GM23338 (cell line): ENCODE measurements at regions not wholly inside any gene's neighbourhood (a gene's known extent, or its start where the extent isn't known, plus 50 kb on each side); places are given as distances from the start of the nearest gene placed in this dataset.

Source experiments
- ATAC-seq: fragments of 200-7000 bp; cut with Tn5 transposase; 3 replicates; pipeline ENCODE4 v1.9.1; 2020
- DNase-seq: peaks from one replicate; pipeline ENCODE4 v3.0.0-alpha.2; 2015; ENCODE audit warnings: low spot score
- H2AFZ ChIP-seq: fragments of 200-600 bp; sonication (generic); 2 replicates; pipeline ENCODE4 v1.8.0; 2016; ENCODE audit warnings: antibody characterized with exemption, mild to moderate bottlenecking, moderate library complexity
- H3F3A ChIP-seq: fragments of 200-600 bp; sonication (generic); replicated peaks from 2 replicates; pipeline ENCODE4 v1.8.0; 2017; ENCODE audit warnings: antibody characterized with exemption, mixed run types, low read depth
- H3K27ac ChIP-seq: fragments of 200-600 bp; sonication (generic); 2 replicates; pipeline ENCODE4 v1.6.1; 2016; ENCODE audit warnings: low read depth
- H3K27me3 ChIP-seq: fragments of 200-600 bp; sonication (generic); 2 replicates; pipeline ENCODE4 v1.8.0; 2016; ENCODE audit warnings: mild to moderate bottlenecking, mixed run types, moderate library complexity; ENCODE audit not compliant: insufficient read depth
- H3K36me3 ChIP-seq: fragments of 200-600 bp; sonication (generic); 2 replicates; pipeline ENCODE4 v1.8.0; 2016; ENCODE audit warnings: mild to moderate bottlenecking; ENCODE audit not compliant: insufficient read depth
- H3K4me1 ChIP-seq: fragments of 200-600 bp; sonication (generic); 2 replicates; pipeline ENCODE4 v1.8.0; 2016; ENCODE audit warnings: mild to moderate bottlenecking, moderate library complexity; ENCODE audit not compliant: insufficient read depth
- H3K4me2 ChIP-seq: fragments of 200-600 bp; sonication (generic); 2 replicates; pipeline ENCODE4 v1.7.1; 2017; ENCODE audit warnings: mixed run types
- H3K4me3 ChIP-seq: fragments of 200-600 bp; sonication (generic); 2 replicates; pipeline ENCODE4 v1.6.1; 2016; ENCODE audit warnings: mixed run types
- H3K79me2 ChIP-seq: fragments of 200-600 bp; sonication (generic); replicated peaks from 2 replicates; pipeline ENCODE4 v1.8.0; 2017; ENCODE audit warnings: mild to moderate bottlenecking; ENCODE audit not compliant: insufficient read depth
- H3K9me2 ChIP-seq: fragments of 200-600 bp; sonication (generic); 2 replicates; pipeline ENCODE4 v1.8.0; 2017; ENCODE audit not compliant: insufficient read depth
- H4K20me1 ChIP-seq: fragments of 200-600 bp; sonication (generic); replicated peaks from 2 replicates; pipeline ENCODE4 v1.8.0; 2017; ENCODE audit warnings: mild to moderate bottlenecking; ENCODE audit not compliant: insufficient read depth
- H3K27ac Mint-ChIP-seq: 2 replicates; pipeline ENCODE4 v1.8.0; 2020; ENCODE audit warnings: inconsistent platforms, mild to moderate bottlenecking, moderate library complexity, mixed read lengths
- H3K27me3 Mint-ChIP-seq: 3 replicates; pipeline ENCODE4 v1.8.0; 2022; ENCODE audit warnings: low read depth, mild to moderate bottlenecking, moderate library complexity, mixed read lengths, inconsistent platforms; ENCODE audit not compliant: insufficient read depth, poor library complexity
- H3K36me3 Mint-ChIP-seq: 3 replicates; pipeline ENCODE4 v1.8.0; 2021; ENCODE audit warnings: low read depth, mild to moderate bottlenecking, inconsistent platforms, moderate library complexity, mixed read lengths
- H3K4me1 Mint-ChIP-seq: 3 replicates; pipeline ENCODE4 v1.8.0; 2020; ENCODE audit warnings: mild to moderate bottlenecking, inconsistent platforms, mixed read lengths
- H3K4me3 Mint-ChIP-seq: 3 replicates; pipeline ENCODE4 v1.8.0; 2021; ENCODE audit warnings: moderate library complexity, mild to moderate bottlenecking, inconsistent platforms, mixed read lengths
- H3K9me3 Mint-ChIP-seq: 3 replicates; pipeline ENCODE4 v1.8.0; 2020; ENCODE audit warnings: moderate library complexity, mild to moderate bottlenecking, inconsistent platforms, mixed read lengths
- EZH2 ChIP-seq: fragments of 200-600 bp; sonication (generic); IDR thresholded peaks from one replicate; pipeline ENCODE4 v1.8.0; 2017; ENCODE audit warnings: antibody characterized with exemption, mild to moderate bottlenecking, low read depth; ENCODE audit not compliant: unreplicated experiment
- POLR2AphosphoS5 ChIP-seq: IDR thresholded peaks from 2 replicates; pipeline ENCODE4 v1.6.1; 2016; ENCODE audit warnings: antibody characterized with exemption, low read depth
- STAT1 ChIP-seq: IDR thresholded peaks from one replicate; pipeline ENCODE4 v1.6.1; 2016; ENCODE audit warnings: antibody characterized with exemption; ENCODE audit not compliant: unreplicated experiment
- ZNF331 ChIP-seq: fragments of 250-450 bp; sonication (Bioruptor Pico); IDR thresholded peaks from 2 replicates; pipeline ENCODE4 v1.5.0; 2020; ENCODE audit warnings: low read depth, mild to moderate bottlenecking, moderate library complexity
- TF ChIP-seq, protein P1 (sequence below): fragments of 250-450 bp; sonication (Bioruptor Pico); IDR thresholded peaks from 2 replicates; pipeline ENCODE4 v1.5.0; 2020; ENCODE audit warnings: mild to moderate bottlenecking, moderate library complexity
- TF ChIP-seq, protein P2 (sequence below): IDR thresholded peaks from one replicate; pipeline ENCODE4 v1.6.1; 2018; ENCODE audit warnings: antibody characterized with exemption; ENCODE audit not compliant: unreplicated experiment

DNA sequence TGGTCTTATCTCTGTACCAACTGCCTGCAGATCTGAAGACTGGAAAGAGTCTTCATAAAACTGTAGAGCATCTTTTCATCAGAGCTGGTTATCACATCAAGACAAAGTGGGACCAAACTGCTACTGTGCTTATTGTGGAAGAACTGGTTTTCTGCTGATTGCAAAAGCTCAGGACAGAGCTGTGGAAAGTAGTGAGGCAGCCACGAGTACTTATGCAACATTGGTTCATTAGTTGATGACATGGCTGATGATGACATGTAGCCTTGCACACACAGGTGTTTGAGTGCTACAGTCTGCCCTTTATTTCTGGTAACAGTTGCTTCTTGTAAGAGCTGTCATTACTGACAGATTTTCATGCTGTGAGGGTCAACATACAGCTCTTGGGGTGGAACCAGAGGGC lies 185.4 kb upstream of the GUCY1A2 start (continued):
- TF ChIP-seq, protein P1, sequence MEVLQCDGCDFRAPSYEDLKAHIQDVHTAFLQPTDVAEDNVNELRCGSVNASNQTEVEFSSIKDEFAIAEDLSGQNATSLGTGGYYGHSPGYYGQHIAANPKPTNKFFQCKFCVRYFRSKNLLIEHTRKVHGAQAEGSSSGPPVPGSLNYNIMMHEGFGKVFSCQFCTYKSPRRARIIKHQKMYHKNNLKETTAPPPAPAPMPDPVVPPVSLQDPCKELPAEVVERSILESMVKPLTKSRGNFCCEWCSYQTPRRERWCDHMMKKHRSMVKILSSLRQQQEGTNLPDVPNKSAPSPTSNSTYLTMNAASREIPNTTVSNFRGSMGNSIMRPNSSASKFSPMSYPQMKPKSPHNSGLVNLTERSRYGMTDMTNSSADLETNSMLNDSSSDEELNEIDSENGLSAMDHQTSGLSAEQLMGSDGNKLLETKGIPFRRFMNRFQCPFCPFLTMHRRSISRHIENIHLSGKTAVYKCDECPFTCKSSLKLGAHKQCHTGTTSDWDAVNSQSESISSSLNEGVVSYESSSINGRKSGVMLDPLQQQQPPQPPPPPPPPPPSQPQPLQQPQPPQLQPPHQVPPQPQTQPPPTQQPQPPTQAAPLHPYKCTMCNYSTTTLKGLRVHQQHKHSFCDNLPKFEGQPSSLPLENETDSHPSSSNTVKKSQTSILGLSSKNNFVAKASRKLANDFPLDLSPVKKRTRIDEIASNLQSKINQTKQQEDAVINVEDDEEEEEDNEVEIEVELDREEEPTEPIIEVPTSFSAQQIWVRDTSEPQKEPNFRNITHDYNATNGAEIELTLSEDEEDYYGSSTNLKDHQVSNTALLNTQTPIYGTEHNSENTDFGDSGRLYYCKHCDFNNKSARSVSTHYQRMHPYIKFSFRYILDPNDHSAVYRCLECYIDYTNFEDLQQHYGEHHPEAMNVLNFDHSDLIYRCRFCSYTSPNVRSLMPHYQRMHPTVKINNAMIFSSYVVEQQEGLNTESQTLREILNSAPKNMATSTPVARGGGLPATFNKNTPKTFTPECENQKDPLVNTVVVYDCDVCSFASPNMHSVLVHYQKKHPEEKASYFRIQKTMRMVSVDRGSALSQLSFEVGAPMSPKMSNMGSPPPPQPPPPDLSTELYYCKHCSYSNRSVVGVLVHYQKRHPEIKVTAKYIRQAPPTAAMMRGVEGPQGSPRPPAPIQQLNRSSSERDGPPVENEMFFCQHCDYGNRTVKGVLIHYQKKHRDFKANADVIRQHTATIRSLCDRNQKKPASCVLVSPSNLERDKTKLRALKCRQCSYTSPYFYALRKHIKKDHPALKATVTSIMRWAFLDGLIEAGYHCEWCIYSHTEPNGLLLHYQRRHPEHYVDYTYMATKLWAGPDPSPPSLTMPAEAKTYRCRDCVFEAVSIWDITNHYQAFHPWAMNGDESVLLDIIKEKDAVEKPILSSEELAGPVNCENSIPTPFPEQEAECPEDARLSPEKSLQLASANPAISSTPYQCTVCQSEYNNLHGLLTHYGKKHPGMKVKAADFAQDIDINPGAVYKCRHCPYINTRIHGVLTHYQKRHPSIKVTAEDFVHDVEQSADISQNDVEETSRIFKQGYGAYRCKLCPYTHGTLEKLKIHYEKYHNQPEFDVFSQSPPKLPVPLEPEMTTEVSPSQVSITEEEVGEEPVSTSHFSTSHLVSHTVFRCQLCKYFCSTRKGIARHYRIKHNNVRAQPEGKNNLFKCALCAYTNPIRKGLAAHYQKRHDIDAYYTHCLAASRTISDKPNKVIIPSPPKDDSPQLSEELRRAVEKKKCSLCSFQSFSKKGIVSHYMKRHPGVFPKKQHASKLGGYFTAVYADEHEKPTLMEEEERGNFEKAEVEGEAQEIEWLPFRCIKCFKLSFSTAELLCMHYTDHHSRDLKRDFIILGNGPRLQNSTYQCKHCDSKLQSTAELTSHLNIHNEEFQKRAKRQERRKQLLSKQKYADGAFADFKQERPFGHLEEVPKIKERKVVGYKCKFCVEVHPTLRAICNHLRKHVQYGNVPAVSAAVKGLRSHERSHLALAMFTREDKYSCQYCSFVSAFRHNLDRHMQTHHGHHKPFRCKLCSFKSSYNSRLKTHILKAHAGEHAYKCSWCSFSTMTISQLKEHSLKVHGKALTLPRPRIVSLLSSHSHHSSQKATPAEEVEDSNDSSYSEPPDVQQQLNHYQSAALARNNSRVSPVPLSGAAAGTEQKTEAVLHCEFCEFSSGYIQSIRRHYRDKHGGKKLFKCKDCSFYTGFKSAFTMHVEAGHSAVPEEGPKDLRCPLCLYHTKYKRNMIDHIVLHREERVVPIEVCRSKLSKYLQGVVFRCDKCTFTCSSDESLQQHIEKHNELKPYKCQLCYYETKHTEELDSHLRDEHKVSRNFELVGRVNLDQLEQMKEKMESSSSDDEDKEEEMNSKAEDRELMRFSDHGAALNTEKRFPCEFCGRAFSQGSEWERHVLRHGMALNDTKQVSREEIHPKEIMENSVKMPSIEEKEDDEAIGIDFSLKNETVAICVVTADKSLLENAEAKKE (CRISPR knock-in tag): no peak
- TF ChIP-seq STAT1: no peak

DNA sequence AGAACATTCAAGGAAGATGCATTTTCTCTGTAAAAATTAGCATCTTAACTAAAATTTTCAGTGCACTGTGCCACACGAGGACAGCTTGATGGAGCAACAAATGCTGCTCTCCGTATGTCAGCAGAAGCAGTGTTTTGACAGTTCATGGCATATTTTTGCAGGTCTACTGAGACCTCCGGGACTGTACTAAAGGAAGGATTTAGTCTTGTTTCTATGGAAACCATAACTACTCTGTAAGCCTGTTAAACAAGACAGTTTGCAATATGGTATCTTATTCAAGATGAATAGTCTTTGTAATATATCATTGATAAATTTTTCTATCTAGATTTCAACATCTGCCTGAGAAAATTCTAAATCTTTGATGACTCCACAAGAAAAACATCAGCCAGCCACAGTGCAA lies 184.0 kb upstream of the GUCY1A2 start:
- DNase-seq (no peak), ATAC-seq (no peak)
- Histone ChIP-seq H3K27me3 (no peaks in the 10 kb centered on the region), H4K20me1 (no peaks in the 10 kb centered on the region), H3K4me1 (no peaks in the 10 kb centered on the region), H2AFZ (no peak overlapping the region), H3K4me2 (no peak overlapping the region), H3K4me3 (no peak overlapping the region), H3K9me2 (no peaks in the 10 kb centered on the region), H3F3A (no peaks in the 10 kb centered on the region), H3K79me2 (no peaks in the 10 kb centered on the region), H3K36me3 (no peaks in the 10 kb centered on the region), H3K27ac (no peak overlapping the region)
- Mint-ChIP-seq H3K27me3 (no peaks in the 10 kb centered on the region), H3K4me1 (peaks cover 5% of the 10 kb centered on the region; the same call in 1 of the 3 replicates), H3K27ac (no peak overlapping the region), H3K36me3 (peaks cover 18% of the 10 kb centered on the region), H3K4me3 (no peak overlapping the region), H3K9me3 (peaks cover 20% of the 10 kb centered on the region)
- no peak for TF ChIP-seq POLR2AphosphoS5
- TF ChIP-seq, protein P1 (CRISPR knock-in tag): no peak
- no peak for TF ChIP-seq ZNF331 (CRISPR knock-in tag)
- TF ChIP-seq EZH2: no peak
- TF ChIP-seq, protein P2, sequence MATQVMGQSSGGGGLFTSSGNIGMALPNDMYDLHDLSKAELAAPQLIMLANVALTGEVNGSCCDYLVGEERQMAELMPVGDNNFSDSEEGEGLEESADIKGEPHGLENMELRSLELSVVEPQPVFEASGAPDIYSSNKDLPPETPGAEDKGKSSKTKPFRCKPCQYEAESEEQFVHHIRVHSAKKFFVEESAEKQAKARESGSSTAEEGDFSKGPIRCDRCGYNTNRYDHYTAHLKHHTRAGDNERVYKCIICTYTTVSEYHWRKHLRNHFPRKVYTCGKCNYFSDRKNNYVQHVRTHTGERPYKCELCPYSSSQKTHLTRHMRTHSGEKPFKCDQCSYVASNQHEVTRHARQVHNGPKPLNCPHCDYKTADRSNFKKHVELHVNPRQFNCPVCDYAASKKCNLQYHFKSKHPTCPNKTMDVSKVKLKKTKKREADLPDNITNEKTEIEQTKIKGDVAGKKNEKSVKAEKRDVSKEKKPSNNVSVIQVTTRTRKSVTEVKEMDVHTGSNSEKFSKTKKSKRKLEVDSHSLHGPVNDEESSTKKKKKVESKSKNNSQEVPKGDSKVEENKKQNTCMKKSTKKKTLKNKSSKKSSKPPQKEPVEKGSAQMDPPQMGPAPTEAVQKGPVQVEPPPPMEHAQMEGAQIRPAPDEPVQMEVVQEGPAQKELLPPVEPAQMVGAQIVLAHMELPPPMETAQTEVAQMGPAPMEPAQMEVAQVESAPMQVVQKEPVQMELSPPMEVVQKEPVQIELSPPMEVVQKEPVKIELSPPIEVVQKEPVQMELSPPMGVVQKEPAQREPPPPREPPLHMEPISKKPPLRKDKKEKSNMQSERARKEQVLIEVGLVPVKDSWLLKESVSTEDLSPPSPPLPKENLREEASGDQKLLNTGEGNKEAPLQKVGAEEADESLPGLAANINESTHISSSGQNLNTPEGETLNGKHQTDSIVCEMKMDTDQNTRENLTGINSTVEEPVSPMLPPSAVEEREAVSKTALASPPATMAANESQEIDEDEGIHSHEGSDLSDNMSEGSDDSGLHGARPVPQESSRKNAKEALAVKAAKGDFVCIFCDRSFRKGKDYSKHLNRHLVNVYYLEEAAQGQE: no peak
